Suprapubic skin (tissue), 4 donors: ENCODE measurements at regions not wholly inside any gene's neighbourhood (a gene's known extent, or its start where the extent isn't known, plus 50 kb on each side); places are given as distances from the start of the nearest gene placed in this dataset.

Experiments used
- CTCF ChIP-seq, 2 donors: fragments of 200-600 bp in 1 of 2; fragments of 450-650 bp in 1 of 2; sonication (generic) in 1 of 2; IDR thresholded peaks; one replicate each; pipeline ENCODE4 v1.5.1; 2016 to 2019; ENCODE audit warnings: antibody characterized with exemption in 2 of 2, mild to moderate bottlenecking in 1 of 2, moderate library complexity in 1 of 2
- EP300 ChIP-seq: sonication (generic); formaldehyde crosslinking; IDR thresholded peaks from one replicate; pipeline ENCODE4 v1.6.1; 2017; ENCODE audit warnings: antibody characterized with exemption
- POLR2A ChIP-seq, 2 donors: fragments of 450-650 bp; IDR thresholded peaks; one replicate each; pipeline ENCODE4 v1.6.1; 2017; ENCODE audit warnings: antibody characterized with exemption in 2 of 2, mild to moderate bottlenecking in 2 of 2, moderate library complexity in 2 of 2
- POLR2AphosphoS5 ChIP-seq, 3 donors: sonication (generic); formaldehyde crosslinking; IDR thresholded peaks; one replicate each; pipeline ENCODE4 v1.6.1; 2017; ENCODE audit warnings: antibody characterized with exemption in 3 of 3

- no peak for TF ChIP-seq CTCF (IDR thresholded peaks at IDR 0.05)
- no peak for TF ChIP-seq POLR2AphosphoS5 (IDR thresholded peaks at IDR 0.05)
- TF ChIP-seq POLR2A (IDR thresholded peaks at IDR 0.05), result no peak
- no peak for TF ChIP-seq EP300
Observed at GRCh38 chr14:35988972-35989690, 163.0 kb downstream of the BRMS1L start.
